ENCODE measurements at regions not wholly inside any gene's neighbourhood (a gene's known extent, or its start where the extent isn't known, plus 50 kb on each side); places are given as distances from the start of the nearest gene placed in this dataset.

- no peak for TF ChIP-seq CTCF (IDR thresholded peaks at IDR 0.05)
- no peak for TF ChIP-seq POLR2A (IDR thresholded peaks at IDR 0.05)
Observed at GRCh38 chr4:59518005-59518823, 1681.9 kb upstream of the ADGRL3 start.

Measured in upper lobe of left lung (tissue), 4 donors.